ENCODE measurements at regions not wholly inside any gene's neighbourhood (a gene's known extent, or its start where the extent isn't known, plus 50 kb on each side); places are given as distances from the start of the nearest gene placed in this dataset.

- peak; percentile 35 for DNase-seq (ENCODE audit: low spot score)
Observed at GRCh38 chr14:105857826-105858675, 331.7 kb downstream of the TMEM121 start.

- peak; percentile 20 for DNase-seq (ENCODE audit: low spot score)
Observed at GRCh38 chr14:105858676-105859025, 332.3 kb downstream of the TMEM121 start.

- peak; percentile 17 for DNase-seq (ENCODE audit: low spot score)
Observed at GRCh38 chr14:105859073-105859716, 332.8 kb downstream of the TMEM121 start.

GRCh38 chr14:105859717-105860614 is 333.6 kb downstream of the TMEM121 start:
- peak; percentile 18 for DNase-seq (ENCODE audit: low spot score)

GRCh38 chr14:105860615-105861580 is 334.5 kb downstream of the TMEM121 start:
- DNase-seq (ENCODE audit: low spot score), result peak; percentile 15

GRCh38 chr14:105861985-105862465 is 335.6 kb downstream of the TMEM121 start:
- DNase-seq (ENCODE audit: low spot score), result peak; percentile 11

- peak; percentile 17 for DNase-seq (ENCODE audit: low spot score)
Observed at GRCh38 chr14:105862581-105863239, 336.3 kb downstream of the TMEM121 start.

- DNase-seq (ENCODE audit: low spot score), result peak; percentile 28
Observed at GRCh38 chr14:105863296-105864108, 337.1 kb downstream of the TMEM121 start.

GRCh38 chr14:105864116-105864515 is 337.7 kb downstream of the TMEM121 start:
- peak; percentile 20 for DNase-seq (ENCODE audit: low spot score)

GRCh38 chr14:105864651-105865265 is 338.4 kb downstream of the TMEM121 start:
- peak; percentile 20 for DNase-seq (ENCODE audit: low spot score)

GRCh38 chr14:105865266-105865903 is 339.0 kb downstream of the TMEM121 start:
- DNase-seq (ENCODE audit: low spot score), result peak; percentile 12

GRCh38 chr14:105865904-105866840 is 339.8 kb downstream of the TMEM121 start:
- DNase-seq (ENCODE audit: low spot score), result peak; percentile 16

GRCh38 chr14:105866841-105867321 is 340.5 kb downstream of the TMEM121 start:
- peak; percentile 10 for DNase-seq (ENCODE audit: low spot score)

GRCh38 chr14:105867961-105868599 is 341.7 kb downstream of the TMEM121 start:
- DNase-seq (ENCODE audit: low spot score), result peak; percentile 14

GRCh38 chr14:105871590-105871989 is 345.2 kb downstream of the TMEM121 start:
- DNase-seq (ENCODE audit: low spot score), result no peak

- no peak for DNase-seq (ENCODE audit: low spot score)
Observed at GRCh38 chr14:105873870-105874512, 347.6 kb downstream of the TMEM121 start.
